Ovary (tissue), 3 donors: ENCODE measurements at regions not wholly inside any gene's neighbourhood (a gene's known extent, or its start where the extent isn't known, plus 50 kb on each side); places are given as distances from the start of the nearest gene placed in this dataset.

Experiments used
- EP300 ChIP-seq: sonication (generic); formaldehyde crosslinking; IDR thresholded peaks from one replicate; pipeline ENCODE4 v1.6.1; 2017; ENCODE audit warnings: antibody characterized with exemption
- POLR2A ChIP-seq: fragments of 450-650 bp; IDR thresholded peaks from one replicate; pipeline ENCODE4 v1.6.1; 2017; ENCODE audit warnings: antibody characterized with exemption, mild to moderate bottlenecking, moderate library complexity
- TF ChIP-seq, protein P1 (sequence below), 3 donors: fragments of 450-650 bp in 2 of 3; fragments of 200-600 bp in 1 of 3; IDR thresholded peaks; one replicate each; pipeline versions ENCODE4 v1.5.1 to v1.8.0; 2016 to 2022; ENCODE audit warnings: antibody characterized with exemption in 3 of 3, mild to moderate bottlenecking in 1 of 3
- donor health status: DM: no; HTN: no; CAD: no.

DNA sequence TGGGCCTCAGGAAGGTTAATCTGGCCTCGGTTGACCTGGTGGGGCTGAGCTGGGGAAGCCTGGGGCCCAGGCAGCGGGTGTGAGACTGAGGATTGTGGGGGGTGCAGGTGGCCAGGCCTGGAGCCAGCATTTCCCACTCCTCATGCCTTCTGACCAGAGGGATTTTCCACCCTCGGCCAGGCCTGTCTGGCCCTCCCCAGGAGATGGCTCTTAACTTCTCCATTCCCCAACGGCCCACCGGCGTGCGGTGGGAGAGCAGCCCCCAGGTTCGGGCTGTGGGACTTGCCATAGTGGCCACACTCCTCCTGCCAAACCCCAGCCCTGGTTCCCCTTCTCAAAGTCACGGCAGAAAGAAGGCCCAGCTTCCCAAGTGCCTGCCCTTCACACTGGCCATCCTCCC, 126.5 kb upstream of the RUNX3 start:
- TF ChIP-seq POLR2A (no peak), EP300 (no peak)
- TF ChIP-seq, protein P1, sequence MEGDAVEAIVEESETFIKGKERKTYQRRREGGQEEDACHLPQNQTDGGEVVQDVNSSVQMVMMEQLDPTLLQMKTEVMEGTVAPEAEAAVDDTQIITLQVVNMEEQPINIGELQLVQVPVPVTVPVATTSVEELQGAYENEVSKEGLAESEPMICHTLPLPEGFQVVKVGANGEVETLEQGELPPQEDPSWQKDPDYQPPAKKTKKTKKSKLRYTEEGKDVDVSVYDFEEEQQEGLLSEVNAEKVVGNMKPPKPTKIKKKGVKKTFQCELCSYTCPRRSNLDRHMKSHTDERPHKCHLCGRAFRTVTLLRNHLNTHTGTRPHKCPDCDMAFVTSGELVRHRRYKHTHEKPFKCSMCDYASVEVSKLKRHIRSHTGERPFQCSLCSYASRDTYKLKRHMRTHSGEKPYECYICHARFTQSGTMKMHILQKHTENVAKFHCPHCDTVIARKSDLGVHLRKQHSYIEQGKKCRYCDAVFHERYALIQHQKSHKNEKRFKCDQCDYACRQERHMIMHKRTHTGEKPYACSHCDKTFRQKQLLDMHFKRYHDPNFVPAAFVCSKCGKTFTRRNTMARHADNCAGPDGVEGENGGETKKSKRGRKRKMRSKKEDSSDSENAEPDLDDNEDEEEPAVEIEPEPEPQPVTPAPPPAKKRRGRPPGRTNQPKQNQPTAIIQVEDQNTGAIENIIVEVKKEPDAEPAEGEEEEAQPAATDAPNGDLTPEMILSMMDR (IDR thresholded peaks at IDR 0.05) = no peak
